ENCODE measurements at regions not wholly inside any gene's neighbourhood (a gene's known extent, or its start where the extent isn't known, plus 50 kb on each side); places are given as distances from the start of the nearest gene placed in this dataset.

- no peak overlapping the region for H2AFZ ChIP-seq
- no peaks in the 10 kb centered on the region for H3K9me3 ChIP-seq (ENCODE audit: control insufficient read depth, low read length)
- no peaks in the 10 kb centered on the region for H3K36me3 ChIP-seq (ENCODE audit: control insufficient read depth, insufficient read depth, low read length)
- H3K79me2 ChIP-seq = no peaks in the 10 kb centered on the region
- no peak overlapping the region for H3K4me3 ChIP-seq (ENCODE audit: low read depth, low read length)
- no peak overlapping the region for H3K4me2 ChIP-seq (ENCODE audit: low read length)
- H3K9ac ChIP-seq = no peak overlapping the region
- no peak overlapping the region for H3K27ac ChIP-seq
- no peaks in the 10 kb centered on the region for H3K27me3 ChIP-seq (ENCODE audit: control insufficient read depth, insufficient read depth, low read length)
- TF ChIP-seq CTCF (IDR thresholded peaks at IDR 0.05) = no peak
- no peaks in the 10 kb centered on the region for H3K4me1 ChIP-seq
Measured at GRCh38 chr5:82649943-82650342, 371.8 kb upstream of the RPS23 start.

GRCh38 chr5:82644766-82645165, 366.6 kb upstream of the RPS23 start:
- Histone ChIP-seq H3K27me3 (ENCODE audit: control insufficient read depth, insufficient read depth, low read length) (no peaks in the 10 kb centered on the region), H3K4me3 (ENCODE audit: low read depth, low read length) (no peak overlapping the region), H3K9ac (no peak overlapping the region), H3K79me2 (no peaks in the 10 kb centered on the region), H3K36me3 (ENCODE audit: control insufficient read depth, insufficient read depth, low read length) (no peaks in the 10 kb centered on the region), H3K4me1 (peaks cover 11% of the 10 kb centered on the region), H3K9me3 (ENCODE audit: control insufficient read depth, low read length) (no peaks in the 10 kb centered on the region), H3K27ac (no peak overlapping the region), H3K4me2 (ENCODE audit: low read length) (no peak overlapping the region), H2AFZ (no peak overlapping the region)
- TF ChIP-seq CTCF (IDR thresholded peaks at IDR 0.05) = no peak

- Histone ChIP-seq H3K27ac (no peak overlapping the region), H3K9ac (no peak overlapping the region), H3K9me3 (ENCODE audit: control insufficient read depth, low read length) (no peaks in the 10 kb centered on the region), H3K27me3 (ENCODE audit: control insufficient read depth, insufficient read depth, low read length) (no peaks in the 10 kb centered on the region), H3K4me1 (peaks cover 15% of the 10 kb centered on the region), H2AFZ (no peak overlapping the region), H3K4me2 (ENCODE audit: low read length) (no peak overlapping the region), H3K79me2 (no peaks in the 10 kb centered on the region), H3K36me3 (ENCODE audit: control insufficient read depth, insufficient read depth, low read length) (no peaks in the 10 kb centered on the region), H3K4me3 (ENCODE audit: low read depth, low read length) (no peak overlapping the region)
- no peak for TF ChIP-seq CTCF (IDR thresholded peaks at IDR 0.05)
Measured at GRCh38 chr5:82644229-82644628, 366.1 kb upstream of the RPS23 start.

GRCh38 chr5:82642313-82642712, 364.2 kb upstream of the RPS23 start:
- no peak overlapping the region for H3K4me2 ChIP-seq (ENCODE audit: low read length)
- no peak overlapping the region for H2AFZ ChIP-seq
- H3K9ac ChIP-seq = no peak overlapping the region
- TF ChIP-seq CTCF (IDR thresholded peaks at IDR 0.05) = no peak
- no peaks in the 10 kb centered on the region for H3K27me3 ChIP-seq (ENCODE audit: control insufficient read depth, insufficient read depth, low read length)
- peaks cover 23% of the 10 kb centered on the region for H3K4me1 ChIP-seq
- no peaks in the 10 kb centered on the region for H3K9me3 ChIP-seq (ENCODE audit: control insufficient read depth, low read length)
- no peak overlapping the region for H3K27ac ChIP-seq
- no peak overlapping the region for H3K4me3 ChIP-seq (ENCODE audit: low read depth, low read length)
- H3K36me3 ChIP-seq (ENCODE audit: control insufficient read depth, insufficient read depth, low read length) = no peaks in the 10 kb centered on the region
- H3K79me2 ChIP-seq = no peaks in the 10 kb centered on the region

GRCh38 chr5:82641331-82642003, 363.3 kb upstream of the RPS23 start:
- TF ChIP-seq CTCF (IDR thresholded peaks at IDR 0.05) = peak; percentile 76
- Histone ChIP-seq H3K4me1 (peaks cover 23% of the 10 kb centered on the region), H3K9ac (no peak overlapping the region)

More at GRCh38 chr5:82641331-82642003, 363.3 kb upstream of the RPS23 start:
- H3K9me3 ChIP-seq (ENCODE audit: control insufficient read depth, low read length) = no peaks in the 10 kb centered on the region
- H3K4me2 ChIP-seq (ENCODE audit: low read length) = peak overlapping the region; percentile 26
- H2AFZ ChIP-seq = peak overlapping the region; percentile 43
- no peak overlapping the region for H3K27ac ChIP-seq
- H3K27me3 ChIP-seq (ENCODE audit: control insufficient read depth, insufficient read depth, low read length) = no peaks in the 10 kb centered on the region
- H3K79me2 ChIP-seq = no peaks in the 10 kb centered on the region
- no peak overlapping the region for H3K4me3 ChIP-seq (ENCODE audit: low read depth, low read length)
- H3K36me3 ChIP-seq (ENCODE audit: control insufficient read depth, insufficient read depth, low read length) = no peaks in the 10 kb centered on the region

Measured in parathyroid adenoma (tissue), 2 donors.